ENCODE measurements at regions not wholly inside any gene's neighbourhood (a gene's known extent, or its start where the extent isn't known, plus 50 kb on each side); places are given as distances from the start of the nearest gene placed in this dataset.

DNA sequence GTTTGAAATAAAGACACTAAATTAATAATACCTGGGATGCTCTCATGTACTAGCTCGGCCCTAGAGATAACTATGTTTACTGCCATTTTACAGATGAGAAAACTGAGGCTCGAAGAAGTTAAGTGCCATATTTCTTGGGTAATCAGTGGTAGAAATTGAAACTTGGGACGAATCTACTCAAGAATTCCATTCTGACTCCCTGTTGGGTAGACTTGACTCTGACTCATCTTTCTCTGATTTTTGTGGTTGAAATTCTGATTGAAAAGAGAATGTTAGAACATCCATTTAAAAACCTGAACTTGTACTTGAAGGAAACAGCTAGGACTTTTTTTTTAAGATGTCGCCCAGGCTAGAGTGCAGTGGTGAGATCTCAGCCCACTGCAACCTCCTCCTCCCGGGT lies 50.1 kb upstream of the NSUN7 start:
- Mint-ChIP-seq H3K27ac (no peak overlapping the region), H3K4me1 (ENCODE audit: low read depth) (peaks cover 16% of the 10 kb centered on the region), H3K27me3 (ENCODE audit: low read depth) (no peaks in the 10 kb centered on the region), H3K9me3 (ENCODE audit: insufficient read depth) (no peaks in the 10 kb centered on the region), H3K36me3 (ENCODE audit: low read depth) (no peaks in the 10 kb centered on the region), H3K4me3 (no peak overlapping the region)
- no peak for ATAC-seq
- CTCF ChIA-PET: no interaction called here
- no peak for DNase-seq
- POLR2A ChIA-PET: no interaction called here
